ENCODE measurements at regions not wholly inside any gene's neighbourhood (a gene's known extent, or its start where the extent isn't known, plus 50 kb on each side); places are given as distances from the start of the nearest gene placed in this dataset.

GRCh38 chr1:170219163-170219562 is 73.4 kb downstream of the NTMT2 start:
- DNase-seq, result no peak

- DNase-seq, result no peak
Measured at GRCh38 chr1:170221031-170221430, 75.3 kb downstream of the NTMT2 start.

GRCh38 chr1:170221495-170221894 is 75.7 kb downstream of the NTMT2 start:
- DNase-seq, result no peak

GRCh38 chr1:170224469-170224868 is 78.7 kb downstream of the NTMT2 start:
- no peak for DNase-seq

- no peak for DNase-seq
Measured at GRCh38 chr1:170225781-170226530, 80.2 kb downstream of the NTMT2 start.

GRCh38 chr1:170226767-170227166 is 81.0 kb downstream of the NTMT2 start:
- no peak for DNase-seq

GRCh38 chr1:170230323-170230722 is 84.6 kb downstream of the NTMT2 start:
- no peak for DNase-seq

GRCh38 chr1:170231662-170232061 is 85.9 kb downstream of the NTMT2 start:
- no peak for DNase-seq

- no peak for DNase-seq
Measured at GRCh38 chr1:170238704-170239391, 93.1 kb downstream of the NTMT2 start.

- DNase-seq, result no peak
Measured at GRCh38 chr1:170239445-170239844, 93.7 kb downstream of the NTMT2 start.

- DNase-seq, result no peak
Measured at GRCh38 chr1:170240409-170240808, 94.7 kb downstream of the NTMT2 start.

- DNase-seq, result no peak
Measured at GRCh38 chr1:170241266-170241851, 95.6 kb downstream of the NTMT2 start.

- no peak for DNase-seq
Measured at GRCh38 chr1:170247751-170248521, 102.2 kb downstream of the NTMT2 start.

- no peak for DNase-seq
Measured at GRCh38 chr1:170250531-170251276, 104.9 kb downstream of the NTMT2 start.

- no peak for DNase-seq
Measured at GRCh38 chr1:170252851-170253579, 107.3 kb downstream of the NTMT2 start.

GRCh38 chr1:170254371-170254770 is 108.6 kb downstream of the NTMT2 start:
- no peak for DNase-seq

GRCh38 chr1:170261669-170262068 is 115.9 kb downstream of the NTMT2 start:
- DNase-seq, result no peak

- no peak for DNase-seq
Measured at GRCh38 chr1:170262276-170262939, 116.6 kb downstream of the NTMT2 start.

- DNase-seq, result no peak
Measured at GRCh38 chr1:170265234-170265633, 119.5 kb downstream of the NTMT2 start.

- no peak for DNase-seq
Measured at GRCh38 chr1:170267317-170267716, 121.6 kb downstream of the NTMT2 start.

GRCh38 chr1:170271430-170272161 is 125.8 kb downstream of the NTMT2 start:
- no peak for DNase-seq

Measured in DMS53 (cell line).